DMS53 treated with DMSO at 0.1 percent for 48 hours (cell line): ENCODE measurements at regions not wholly inside any gene's neighbourhood (a gene's known extent, or its start where the extent isn't known, plus 50 kb on each side); places are given as distances from the start of the nearest gene placed in this dataset.
"Not testable (repeated sequence)": the region's sequence is repeated elsewhere in the genome, so short reads cannot be mapped to it uniquely, and the experiment has no call there.

ENCODE experiments used
- DNase-seq: peaks from one replicate; lab custom pipeline; 2025; ENCODE audit not compliant: unreplicated experiment; lab: John Stamatoyannopoulos, UW

DNA sequence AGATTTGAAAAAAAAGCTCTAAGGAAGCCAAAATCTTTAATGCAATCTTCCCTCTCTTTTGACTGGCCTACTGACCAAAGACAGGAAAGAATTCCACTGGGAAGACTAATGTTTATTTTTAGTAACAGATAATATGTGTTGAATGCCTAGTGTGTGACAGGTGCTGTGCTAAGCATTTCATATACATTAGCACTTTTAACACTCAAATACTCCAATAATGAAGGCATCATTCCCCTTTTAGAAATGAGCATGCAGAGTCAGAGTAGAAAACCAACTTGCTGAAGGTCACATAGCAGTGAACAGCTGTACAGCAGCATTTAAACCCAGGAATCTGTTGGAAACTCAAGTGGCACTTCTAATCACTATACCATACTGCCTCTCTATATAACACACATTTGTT is 170.6 kb downstream of the MINAR1 start:
- DNase-seq: no peak

DNA sequence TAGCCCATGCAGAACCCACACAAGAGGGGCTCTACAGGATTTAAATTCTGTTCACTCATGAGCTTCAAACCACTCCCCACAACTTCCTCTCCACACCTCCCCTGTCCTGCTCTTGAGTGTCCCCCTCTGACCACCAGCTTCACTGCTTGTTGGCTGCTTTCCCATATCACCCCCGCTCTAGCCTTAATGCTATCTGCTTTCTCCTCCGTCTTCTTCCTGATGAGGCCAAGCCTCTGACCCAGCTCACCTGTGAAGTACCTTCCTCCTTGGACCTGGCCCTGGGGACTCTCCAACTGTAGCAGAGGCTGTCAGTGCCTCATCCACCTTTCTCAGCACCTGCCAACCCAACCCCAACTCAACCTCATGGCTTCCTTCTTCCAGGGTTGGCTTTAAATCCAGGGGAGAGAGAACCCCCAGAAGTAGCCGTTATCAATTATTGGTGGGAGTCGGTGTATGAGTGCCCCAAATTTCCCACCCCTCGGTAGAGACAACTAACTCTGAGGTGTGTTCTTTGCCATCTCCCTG is 174.8 kb downstream of the MINAR1 start:
- no peak for DNase-seq

DNA sequence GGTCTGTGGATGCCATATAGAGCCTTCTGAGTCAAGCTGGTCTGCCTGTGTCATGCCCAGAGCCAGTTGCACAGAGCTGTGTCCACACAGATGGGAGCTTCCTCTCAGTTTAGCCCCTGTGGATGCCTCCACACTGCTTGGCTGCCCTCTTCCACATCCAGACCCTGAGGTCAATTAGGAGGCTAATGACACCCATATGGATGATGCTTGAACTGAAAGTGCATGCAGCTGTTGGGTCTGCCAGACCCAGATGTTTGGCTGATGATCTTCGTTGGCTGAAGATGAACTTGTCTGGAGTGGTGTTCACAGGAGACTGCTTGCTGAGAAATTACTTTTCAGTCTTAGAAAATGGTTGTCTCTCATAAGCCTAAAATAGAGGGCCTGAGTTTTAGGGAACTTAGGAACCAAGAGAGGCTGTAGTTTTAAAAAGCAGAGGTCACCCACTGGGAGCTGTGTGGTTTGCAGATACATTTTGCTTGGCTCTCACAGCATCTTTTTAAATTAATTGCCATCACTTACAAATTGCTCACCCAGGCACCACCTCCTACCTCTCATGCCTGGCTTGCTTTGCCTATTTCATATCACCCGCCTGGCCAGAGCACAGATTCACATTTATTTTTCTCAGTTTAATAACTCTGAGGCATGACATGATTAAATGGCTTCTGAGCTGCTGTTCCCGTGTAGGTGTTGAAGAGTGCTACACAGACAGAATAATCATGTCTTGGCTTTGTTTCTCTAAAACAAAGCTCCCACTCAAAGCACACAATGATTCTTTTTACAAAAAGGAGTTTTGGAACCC is 176.1 kb downstream of the MINAR1 start:
- DNase-seq: no peak

DNA sequence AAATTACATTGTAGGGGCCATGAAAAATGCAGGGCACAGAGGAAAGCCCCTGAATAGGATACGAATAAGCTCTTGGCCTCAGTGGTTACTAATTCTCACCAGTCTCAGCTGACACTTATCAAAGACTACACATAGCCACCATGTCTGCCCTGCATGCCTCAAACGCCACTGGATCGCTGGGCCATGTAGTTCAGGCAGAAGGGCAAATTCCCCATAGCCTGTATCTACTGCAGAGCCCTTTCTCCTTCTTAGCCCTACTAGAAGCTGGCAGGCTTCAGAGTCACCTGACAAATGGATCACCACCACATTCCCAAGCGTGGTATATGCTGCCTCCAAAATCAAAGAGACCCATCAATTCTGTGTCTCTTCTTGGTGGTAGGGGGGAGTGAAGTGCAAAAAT is 177.4 kb downstream of the MINAR1 start:
- no peak for DNase-seq

GRCh38 chr15:79610021-79610420 is 177.9 kb downstream of the MINAR1 start:
- DNase-seq: no peak

- DNase-seq: no peak
Observed at GRCh38 chr15:79615754-79616153, 183.6 kb downstream of the MINAR1 start.

DNA sequence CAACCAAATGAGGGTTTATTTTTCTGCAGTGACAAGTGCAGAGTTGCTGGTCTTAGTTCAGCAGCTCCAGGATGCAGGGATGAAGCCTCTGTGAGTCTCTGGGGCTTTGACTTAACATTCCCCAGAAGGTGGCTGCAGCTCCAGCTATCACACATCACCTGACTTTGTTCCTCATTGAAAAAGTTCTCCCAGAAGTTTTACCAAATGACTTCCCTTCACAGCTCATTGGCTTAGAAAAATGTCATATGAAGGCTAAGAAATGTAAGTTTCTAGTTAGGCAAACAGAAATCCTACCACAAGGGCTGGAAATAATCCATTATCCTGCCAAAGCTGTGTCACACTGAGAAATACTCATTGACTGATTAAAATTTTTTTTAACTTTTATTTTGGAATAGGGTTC is 184.9 kb downstream of the MINAR1 start:
- no peak for DNase-seq

- no peak for DNase-seq
Observed at GRCh38 chr15:79620112-79620857, 188.1 kb downstream of the MINAR1 start.

DNA sequence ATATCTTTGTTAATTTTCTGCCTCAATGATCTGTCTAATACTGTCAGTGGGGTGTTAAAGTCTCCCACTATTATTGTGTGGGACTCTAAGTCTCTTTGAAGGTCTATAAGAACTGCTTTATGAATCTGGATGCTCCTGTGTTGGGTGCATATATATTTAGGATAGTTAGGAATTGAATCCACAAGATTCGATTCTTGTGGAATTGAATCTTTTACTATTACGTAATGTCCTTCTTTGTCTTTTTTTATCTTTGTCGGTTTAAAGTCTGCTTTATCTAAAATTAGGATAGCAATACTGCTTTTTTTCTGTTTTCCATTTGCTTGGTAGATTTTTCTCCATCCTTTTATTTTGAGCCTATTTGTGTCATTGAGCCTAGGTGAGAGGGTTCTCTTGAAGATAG is 189.7 kb downstream of the MINAR1 start:
- DNase-seq: not testable (repeated sequence)

- DNase-seq: no peak
Observed at GRCh38 chr15:79623488-79623887, 191.4 kb downstream of the MINAR1 start.

GRCh38 chr15:79629687-79630086 is 197.6 kb downstream of the MINAR1 start:
- no peak for DNase-seq

DNA sequence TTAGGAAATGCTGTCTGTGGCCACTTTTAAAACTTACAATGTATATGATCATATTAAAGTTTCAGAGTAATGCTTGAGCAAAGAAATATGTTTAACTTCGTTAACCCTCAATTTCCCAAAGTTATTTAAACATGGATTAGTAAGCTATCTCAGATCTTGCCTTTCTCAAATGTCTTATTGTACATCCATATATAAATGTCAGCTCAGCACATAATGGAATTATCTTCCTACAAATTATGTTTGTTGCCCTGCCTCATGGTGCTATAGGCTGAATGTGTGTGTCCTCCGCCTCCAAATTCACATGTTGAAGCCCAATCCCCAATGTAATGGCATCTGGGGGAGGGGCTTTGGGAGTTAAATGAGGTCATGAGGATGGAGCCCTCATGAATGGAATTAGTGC is 200.3 kb downstream of the MINAR1 start:
- no peak for DNase-seq

DNA sequence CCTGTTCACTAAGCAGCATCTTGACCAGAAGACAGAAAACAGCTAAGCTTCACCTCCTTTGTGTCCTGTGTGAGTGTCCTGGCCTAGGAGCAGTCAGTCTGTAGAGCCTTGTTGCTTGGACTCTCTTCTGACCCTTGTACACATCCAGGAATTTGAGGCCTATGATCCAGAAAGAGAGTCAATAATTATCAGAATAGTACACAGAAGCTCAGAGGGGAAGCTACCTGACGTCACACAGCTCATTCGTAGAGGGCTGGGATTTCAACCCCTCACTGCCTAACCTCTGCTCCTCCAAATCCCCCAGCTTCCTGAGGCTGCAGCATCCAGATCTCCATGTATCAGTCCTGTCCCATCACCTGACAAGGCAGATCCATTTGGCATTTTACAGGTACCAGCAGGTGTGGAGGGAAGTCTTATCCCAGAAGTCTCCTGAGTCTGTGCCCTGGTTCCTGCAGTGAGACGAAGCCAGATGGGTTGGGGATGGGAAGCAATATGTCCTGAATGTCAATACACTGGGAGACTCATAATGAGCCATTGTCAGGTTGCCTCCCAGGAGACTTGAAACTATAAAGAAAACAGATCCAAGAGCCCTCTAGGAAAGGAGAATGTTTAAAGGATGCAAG is 203.1 kb downstream of the MINAR1 start:
- DNase-seq: no peak

DNA sequence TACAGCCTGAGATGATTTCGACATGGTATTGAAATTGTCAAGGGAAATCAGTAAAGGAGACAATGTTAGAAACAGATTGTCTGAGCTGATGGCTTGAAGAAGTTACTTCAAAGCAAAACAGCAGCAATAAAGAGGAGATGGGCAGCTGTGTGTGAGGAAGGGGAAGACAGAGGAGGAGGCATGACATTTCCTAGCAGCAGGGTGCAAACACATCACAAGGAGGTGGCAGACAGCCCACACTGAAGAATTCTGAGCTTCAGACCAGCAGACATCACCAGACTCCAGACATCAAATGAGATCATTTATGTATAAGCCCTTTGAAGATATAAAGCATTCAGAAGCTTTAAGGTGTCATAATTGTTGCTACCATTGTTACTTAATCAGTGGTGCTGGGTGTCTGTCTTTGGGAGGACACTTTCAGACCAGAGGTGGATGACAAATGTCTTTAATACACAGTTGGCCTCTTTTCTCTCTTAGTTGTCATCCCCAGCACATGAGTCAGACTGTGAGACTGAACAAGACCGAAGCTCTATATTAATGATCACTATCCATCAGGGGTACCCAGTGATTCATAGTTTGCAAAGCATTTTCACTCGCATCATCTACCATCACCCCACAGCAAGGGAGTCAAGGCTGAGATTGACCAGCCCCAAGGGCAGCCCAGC is 203.9 kb downstream of the MINAR1 start:
- no peak for DNase-seq

GRCh38 chr15:79640206-79640605 is 208.1 kb downstream of the MINAR1 start:
- no peak for DNase-seq

DNA sequence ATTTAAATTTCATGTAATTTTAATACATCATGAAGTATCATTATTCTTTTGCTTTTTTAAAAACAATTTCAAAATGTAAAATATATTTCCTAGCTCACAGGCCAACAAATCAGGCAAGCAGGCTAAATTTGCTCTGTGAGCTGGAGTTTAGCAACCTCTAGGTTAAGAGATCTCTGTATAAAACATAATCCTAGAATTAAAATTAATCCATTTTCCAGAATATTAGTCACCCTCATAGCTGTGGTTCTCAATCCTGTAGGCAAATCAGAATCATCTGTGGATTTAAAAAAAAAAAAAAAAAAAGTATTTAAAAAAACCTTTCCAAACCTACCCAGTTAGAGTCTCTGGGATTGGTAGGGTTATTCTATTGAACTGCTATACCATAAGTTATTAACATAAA is 209.7 kb downstream of the MINAR1 start:
- no peak for DNase-seq

DNA sequence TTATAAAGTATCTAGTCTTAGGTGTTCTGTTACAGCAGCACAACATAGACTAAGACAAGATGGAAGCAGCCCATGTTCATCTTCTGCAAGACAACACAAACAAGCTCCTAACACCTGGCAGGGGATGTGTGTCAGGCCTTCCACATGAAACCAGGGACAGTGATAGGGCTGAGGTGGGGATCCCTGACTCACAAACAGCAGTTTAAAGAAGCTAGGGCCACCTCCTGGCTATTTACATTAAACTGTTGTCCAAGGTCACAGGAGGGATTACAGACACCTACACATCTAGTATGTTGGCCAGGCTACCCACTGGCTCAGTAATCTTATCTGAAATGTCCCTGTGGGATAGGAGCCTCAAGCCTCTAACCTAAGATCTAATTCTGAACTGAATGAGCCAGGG is 211.3 kb downstream of the MINAR1 start:
- no peak for DNase-seq

DNA sequence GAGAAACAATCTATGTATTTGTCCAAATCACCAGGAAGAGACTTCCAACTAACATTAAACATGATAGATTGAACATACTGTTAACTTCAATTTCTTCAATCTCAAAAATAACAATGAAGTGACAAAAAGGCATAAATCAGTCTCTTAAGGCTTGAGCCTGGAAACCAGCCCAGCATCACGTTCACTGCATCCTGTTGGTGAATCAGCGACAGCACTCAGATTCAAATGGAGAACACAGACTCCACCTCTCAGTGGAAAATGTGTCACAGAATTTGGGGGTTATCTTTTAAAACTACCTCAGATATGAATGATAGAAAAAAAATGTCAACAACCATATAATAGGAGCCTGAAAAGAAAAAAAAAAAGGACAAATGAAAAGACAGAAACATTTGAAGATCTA is 212.0 kb downstream of the MINAR1 start:
- DNase-seq: no peak

DNA sequence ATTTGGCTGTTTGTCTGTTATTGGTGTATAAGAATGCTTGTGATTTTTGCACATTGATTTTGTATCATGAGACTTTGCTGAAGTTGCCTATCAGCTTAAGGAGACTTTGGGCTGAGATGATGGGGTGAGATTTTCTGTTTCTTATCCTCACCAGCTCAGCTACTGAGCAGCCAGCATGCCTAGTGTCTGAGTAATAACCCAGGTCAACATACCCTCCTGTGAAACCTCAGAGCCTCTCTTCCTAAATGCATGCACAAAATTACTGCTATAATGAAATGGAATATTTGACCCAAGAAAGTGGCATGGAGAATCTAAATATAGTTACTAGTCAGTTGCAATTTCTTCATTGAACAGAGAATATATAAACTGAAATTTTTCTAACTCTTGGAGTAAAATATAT is 220.8 kb downstream of the MINAR1 start:
- DNase-seq: not testable (repeated sequence)

DNA sequence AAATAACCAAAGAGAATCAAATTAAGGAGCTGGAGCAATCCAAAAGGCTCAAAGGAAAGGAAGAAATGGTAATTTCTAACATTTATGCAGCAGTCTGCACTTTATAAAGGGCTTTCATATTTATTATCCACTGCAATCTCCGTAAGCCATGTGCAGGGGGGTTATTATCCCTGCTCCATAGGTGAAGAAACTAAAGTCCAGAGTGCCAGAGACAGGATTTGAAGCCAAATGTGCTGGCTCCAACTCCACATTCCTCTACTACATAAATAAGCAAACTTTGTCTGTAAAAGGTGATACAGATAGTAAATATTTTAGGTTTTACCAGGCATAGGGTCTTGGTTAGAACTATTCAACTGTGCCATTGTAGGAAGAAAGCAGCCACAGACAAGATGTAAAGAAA is 221.4 kb downstream of the MINAR1 start:
- no peak for DNase-seq
